ENCODE measurements at regions not wholly inside any gene's neighbourhood (a gene's known extent, or its start where the extent isn't known, plus 50 kb on each side); places are given as distances from the start of the nearest gene placed in this dataset.

GRCh38 chr4:24637173-24637572 is 52.8 kb upstream of the DHX15 start:
- intact Hi-C loops (cut with DNase I; ENCODE audit: low total_unique reads) = no loop called here
- no peaks in the 10 kb centered on the region for H3K36me3 ChIP-seq
- no peaks in the 10 kb centered on the region for H3K4me1 ChIP-seq
- H3K27ac ChIP-seq = no peak overlapping the region
- DNase-seq (ENCODE audit: low spot score in 2 of 2) = no peak
- no peaks in the 10 kb centered on the region for H3K27me3 ChIP-seq
- no peak for TF ChIP-seq POLR2A (IDR thresholded peaks at IDR 0.05)
- TF ChIP-seq POLR2AphosphoS5 (IDR thresholded peaks at IDR 0.05) = no peak
- TF ChIP-seq, protein P1, sequence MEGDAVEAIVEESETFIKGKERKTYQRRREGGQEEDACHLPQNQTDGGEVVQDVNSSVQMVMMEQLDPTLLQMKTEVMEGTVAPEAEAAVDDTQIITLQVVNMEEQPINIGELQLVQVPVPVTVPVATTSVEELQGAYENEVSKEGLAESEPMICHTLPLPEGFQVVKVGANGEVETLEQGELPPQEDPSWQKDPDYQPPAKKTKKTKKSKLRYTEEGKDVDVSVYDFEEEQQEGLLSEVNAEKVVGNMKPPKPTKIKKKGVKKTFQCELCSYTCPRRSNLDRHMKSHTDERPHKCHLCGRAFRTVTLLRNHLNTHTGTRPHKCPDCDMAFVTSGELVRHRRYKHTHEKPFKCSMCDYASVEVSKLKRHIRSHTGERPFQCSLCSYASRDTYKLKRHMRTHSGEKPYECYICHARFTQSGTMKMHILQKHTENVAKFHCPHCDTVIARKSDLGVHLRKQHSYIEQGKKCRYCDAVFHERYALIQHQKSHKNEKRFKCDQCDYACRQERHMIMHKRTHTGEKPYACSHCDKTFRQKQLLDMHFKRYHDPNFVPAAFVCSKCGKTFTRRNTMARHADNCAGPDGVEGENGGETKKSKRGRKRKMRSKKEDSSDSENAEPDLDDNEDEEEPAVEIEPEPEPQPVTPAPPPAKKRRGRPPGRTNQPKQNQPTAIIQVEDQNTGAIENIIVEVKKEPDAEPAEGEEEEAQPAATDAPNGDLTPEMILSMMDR (IDR thresholded peaks at IDR 0.05) = no peak
- no peak overlapping the region for H3K4me3 ChIP-seq
- no peaks in the 10 kb centered on the region for H3K9me3 ChIP-seq

GRCh38 chr4:24638396-24638875 is 54.1 kb upstream of the DHX15 start:
- no peaks in the 10 kb centered on the region for H3K36me3 ChIP-seq
- intact Hi-C loops (cut with DNase I; ENCODE audit: low total_unique reads) = no loop called here
- no peak for DNase-seq (ENCODE audit: low spot score in 2 of 2)
- no peaks in the 10 kb centered on the region for H3K27me3 ChIP-seq
- TF ChIP-seq POLR2A (IDR thresholded peaks at IDR 0.05) = no peak
- TF ChIP-seq POLR2AphosphoS5 (IDR thresholded peaks at IDR 0.05) = no peak
- TF ChIP-seq, protein P1 (IDR thresholded peaks at IDR 0.05) = no peak
- no peak overlapping the region for H3K27ac ChIP-seq
- H3K4me3 ChIP-seq = no peak overlapping the region
- H3K4me1 ChIP-seq = no peaks in the 10 kb centered on the region
- H3K9me3 ChIP-seq = no peaks in the 10 kb centered on the region

- no peaks in the 10 kb centered on the region for H3K27me3 ChIP-seq
- TF ChIP-seq POLR2AphosphoS5 (IDR thresholded peaks at IDR 0.05) (no peak), POLR2A (IDR thresholded peaks at IDR 0.05) (no peak)
- TF ChIP-seq, protein P1 (IDR thresholded peaks at IDR 0.05) = no peak
- no peaks in the 10 kb centered on the region for H3K36me3 ChIP-seq
- no peaks in the 10 kb centered on the region for H3K9me3 ChIP-seq
- DNase-seq (ENCODE audit: low spot score in 2 of 2) = no peak
- H3K4me1 ChIP-seq = no peaks in the 10 kb centered on the region
- intact Hi-C loops (cut with DNase I; ENCODE audit: low total_unique reads) = no loop called here
- no peak overlapping the region for H3K27ac ChIP-seq
- no peak overlapping the region for H3K4me3 ChIP-seq
These were observed 55.4 kb upstream of the DHX15 start for GRCh38 chr4:24639714-24640113.

- no peaks in the 10 kb centered on the region for H3K27me3 ChIP-seq
- intact Hi-C loops (cut with DNase I; ENCODE audit: low total_unique reads) = no loop called here
- no peak overlapping the region for H3K4me3 ChIP-seq
- TF ChIP-seq, protein P1 (IDR thresholded peaks at IDR 0.05) = no peak
- TF ChIP-seq POLR2AphosphoS5 (IDR thresholded peaks at IDR 0.05) (no peak), POLR2A (IDR thresholded peaks at IDR 0.05) (no peak)
- no peak for DNase-seq (ENCODE audit: low spot score in 2 of 2)
- no peaks in the 10 kb centered on the region for H3K4me1 ChIP-seq
- no peaks in the 10 kb centered on the region for H3K36me3 ChIP-seq
- no peaks in the 10 kb centered on the region for H3K9me3 ChIP-seq
- H3K27ac ChIP-seq = no peak overlapping the region
These were observed 56.0 kb upstream of the DHX15 start for GRCh38 chr4:24640366-24640765.

- H3K9me3 ChIP-seq = no peaks in the 10 kb centered on the region
- no peak overlapping the region for H3K4me3 ChIP-seq
- DNase-seq (ENCODE audit: low spot score in 2 of 2) = no peak
- no peaks in the 10 kb centered on the region for H3K36me3 ChIP-seq
- no peaks in the 10 kb centered on the region for H3K4me1 ChIP-seq
- intact Hi-C loops (cut with DNase I; ENCODE audit: low total_unique reads) = no loop called here
- H3K27ac ChIP-seq = no peak overlapping the region
- no peak for TF ChIP-seq POLR2AphosphoS5 (IDR thresholded peaks at IDR 0.05)
- TF ChIP-seq POLR2A (IDR thresholded peaks at IDR 0.05) = no peak
- H3K27me3 ChIP-seq = no peaks in the 10 kb centered on the region
These were observed 58.7 kb upstream of the DHX15 start for GRCh38 chr4:24642981-24643547.
